ENCODE measurements at regions not wholly inside any gene's neighbourhood (a gene's known extent, or its start where the extent isn't known, plus 50 kb on each side); places are given as distances from the start of the nearest gene placed in this dataset.

- DNase-seq: no peak
Observed at GRCh38 chr6:100944644-100945043, 63.5 kb upstream of the ASCC3 start.

DNA sequence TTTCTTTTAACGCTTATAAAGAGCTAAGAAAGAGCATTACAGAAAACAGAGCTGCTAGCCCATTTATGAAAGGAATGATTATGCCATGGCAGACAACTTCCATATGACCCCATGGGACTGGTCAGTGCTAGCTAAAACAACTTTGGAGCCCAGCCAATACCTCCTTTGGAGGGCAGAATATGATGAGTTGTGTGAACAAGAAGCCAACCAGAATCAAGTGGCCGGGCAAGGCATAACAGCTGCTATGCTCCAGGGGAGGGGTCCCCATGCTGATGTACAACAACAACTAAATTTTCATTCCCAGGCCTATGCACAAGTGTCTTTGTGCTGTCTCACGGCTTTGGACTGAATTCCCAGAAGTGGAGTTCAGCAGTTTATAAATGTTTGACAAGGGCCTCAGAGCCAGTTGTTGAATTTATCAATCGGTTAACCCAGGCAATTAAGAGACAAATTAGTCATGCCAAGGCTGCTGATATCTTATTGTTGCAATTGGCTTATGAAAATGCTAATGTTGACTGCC lies 65.0 kb upstream of the ASCC3 start:
- DNase-seq: no peak

DNA sequence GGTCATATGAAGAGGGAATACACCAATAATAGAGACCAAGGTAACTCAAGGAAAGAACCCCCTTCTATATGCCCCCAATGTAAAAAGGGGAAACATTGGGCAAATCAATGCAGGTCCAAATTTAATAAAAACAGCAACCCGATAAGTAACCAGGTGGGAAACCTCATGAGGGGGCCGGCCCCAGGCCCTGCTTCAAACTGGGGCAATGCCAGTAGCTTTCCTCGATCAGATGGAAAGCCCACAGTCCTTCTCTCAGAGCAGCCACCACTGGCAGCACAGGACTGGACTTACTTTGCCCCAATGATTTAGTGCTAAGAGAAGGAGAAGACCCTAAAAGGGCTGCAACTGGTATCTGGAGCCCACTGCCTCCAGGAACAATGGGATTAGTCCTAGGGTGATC lies 65.6 kb upstream of the ASCC3 start:
- no peak for DNase-seq

DNA sequence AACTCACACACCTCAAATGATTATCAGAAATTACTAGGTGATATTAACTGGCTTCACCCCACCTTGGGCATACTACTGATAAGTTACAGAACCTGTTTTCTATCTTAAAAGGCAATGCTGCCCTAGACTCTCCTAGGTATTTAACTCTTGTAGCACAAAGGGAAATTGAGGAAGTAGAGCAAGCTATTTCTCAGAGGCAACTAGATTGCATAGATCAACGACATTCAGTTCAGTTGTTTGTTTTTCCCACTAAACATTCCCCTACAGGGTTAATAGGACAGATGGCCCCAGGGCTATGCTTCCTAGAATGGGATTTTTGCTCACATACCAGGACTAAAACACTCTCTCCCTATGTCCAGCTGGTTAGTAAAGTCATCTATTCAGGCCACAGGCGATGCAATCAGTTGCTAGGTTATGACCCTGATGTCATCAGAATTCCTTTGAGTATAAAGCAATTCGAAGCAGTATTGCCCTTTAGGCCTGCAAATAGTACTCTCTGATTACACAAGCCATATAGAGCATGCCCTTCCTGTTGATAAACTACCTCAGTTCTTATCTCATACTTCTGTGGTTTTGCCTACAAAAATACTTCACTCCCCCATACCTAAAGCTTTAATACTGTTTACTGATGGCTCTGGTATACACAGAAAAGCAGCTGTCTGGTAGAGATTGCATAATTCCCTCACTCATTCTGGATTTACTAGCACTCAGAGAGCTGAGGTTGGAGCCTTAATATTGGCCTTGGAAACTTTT lies 67.4 kb upstream of the ASCC3 start:
- DNase-seq: no peak

GRCh38 chr6:100952006-100952405 lies 70.9 kb upstream of the ASCC3 start:
- DNase-seq: no peak

DNA sequence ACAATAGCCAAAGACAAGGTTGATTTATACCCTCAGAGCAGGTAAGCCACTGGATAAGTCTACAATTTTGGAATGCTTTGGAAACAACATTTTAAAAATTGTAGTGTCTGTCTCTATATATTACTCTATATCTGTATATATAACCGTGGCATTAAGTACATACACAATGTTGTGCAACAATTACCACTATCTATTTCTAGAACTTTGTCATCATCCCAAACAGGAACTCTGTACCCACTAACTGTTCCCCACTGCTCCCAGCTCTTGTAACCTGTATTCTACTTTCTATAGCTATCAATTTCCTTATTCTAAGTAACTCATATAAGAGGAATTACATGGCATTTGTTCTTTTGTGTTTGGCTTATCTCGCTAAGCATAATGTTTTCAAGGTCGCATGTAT lies 78.2 kb upstream of the ASCC3 start:
- DNase-seq: no peak

DNA sequence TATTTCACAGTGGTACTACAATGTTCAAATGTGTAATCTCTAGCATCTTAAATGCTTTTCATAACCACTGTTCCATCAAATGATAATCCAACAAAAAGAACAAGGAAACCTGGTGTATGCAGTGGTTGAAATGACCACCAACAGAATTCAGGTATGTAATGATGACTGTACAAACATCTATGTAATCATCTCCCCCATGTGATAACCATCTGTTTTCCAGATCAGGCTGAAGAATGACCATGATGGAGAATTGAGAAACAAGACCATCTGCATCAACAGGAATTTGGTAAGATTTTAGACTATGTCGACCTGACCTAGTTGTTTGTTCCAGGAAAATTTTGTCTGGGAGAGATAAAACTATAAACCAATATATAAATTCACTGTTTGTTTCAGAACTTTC lies 81.3 kb upstream of the ASCC3 start:
- DNase-seq: no peak

DNA sequence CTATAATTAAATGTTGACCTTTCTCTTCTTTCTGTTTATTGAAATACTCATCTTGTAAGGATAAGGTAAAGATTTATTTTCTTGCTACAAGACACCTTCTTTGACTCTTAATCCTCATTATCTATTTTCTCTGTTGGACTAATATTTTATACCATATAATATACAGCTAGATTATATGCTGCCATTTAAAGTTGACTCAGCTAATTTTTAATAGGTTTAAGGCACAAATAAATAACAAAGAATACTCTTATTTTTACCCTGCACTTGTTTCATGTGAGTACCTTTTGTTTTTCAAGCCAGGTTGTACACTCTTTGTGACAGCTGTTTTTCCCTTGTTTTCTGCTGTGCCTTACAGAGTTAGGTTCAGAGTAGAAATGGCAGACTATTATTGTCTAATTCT lies 83.9 kb upstream of the ASCC3 start:
- no peak for DNase-seq

DNA sequence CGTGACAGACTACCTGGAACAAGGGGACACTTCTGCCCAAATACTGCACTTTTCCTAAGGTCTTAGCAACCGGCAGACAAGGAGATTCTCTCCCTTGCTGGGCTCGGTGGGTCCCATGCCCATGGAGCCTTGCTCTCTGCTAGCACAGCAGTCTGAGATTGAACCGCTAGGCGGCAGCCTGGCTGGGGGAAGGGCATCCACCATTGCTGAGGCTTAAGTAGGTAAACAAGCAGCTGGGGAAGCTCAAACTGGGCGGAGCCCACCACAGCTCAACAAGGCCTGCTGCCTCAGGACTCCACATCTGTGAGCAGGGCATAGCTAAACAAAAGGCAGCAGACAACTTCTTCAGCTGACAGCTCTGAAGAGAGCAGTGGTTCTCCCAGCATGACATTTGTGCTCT lies 87.8 kb upstream of the ASCC3 start:
- no peak for DNase-seq

- DNase-seq: no peak
Observed at GRCh38 chr6:100979267-100979666, 98.1 kb upstream of the ASCC3 start.

GRCh38 chr6:100980949-100981348 lies 99.8 kb upstream of the ASCC3 start:
- no peak for DNase-seq

- DNase-seq: no peak
Observed at GRCh38 chr6:100986921-100987320, 105.8 kb upstream of the ASCC3 start.

- no peak for DNase-seq
Observed at GRCh38 chr6:100987556-100987955, 106.4 kb upstream of the ASCC3 start.

GRCh38 chr6:100988391-100988984 lies 107.4 kb upstream of the ASCC3 start:
- no peak for DNase-seq

DNA sequence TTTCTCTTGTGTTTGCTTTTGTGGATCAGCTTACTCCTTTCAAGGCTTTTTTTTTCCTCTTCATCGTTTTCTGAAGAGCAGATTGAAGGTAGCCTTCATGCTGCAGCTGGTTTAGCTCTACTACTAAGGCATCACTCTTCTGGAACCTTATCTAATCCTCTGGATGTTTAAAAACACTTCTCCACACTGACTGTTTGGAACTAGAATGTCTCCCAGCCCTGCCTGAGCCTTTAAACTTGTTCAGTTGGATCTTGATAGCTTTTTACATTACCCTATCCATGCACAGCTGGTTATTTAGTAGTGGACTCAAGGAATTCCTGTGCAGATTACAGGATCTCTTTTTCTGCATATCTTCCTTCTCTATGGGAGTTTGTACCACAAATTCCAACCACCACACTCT lies 108.9 kb upstream of the ASCC3 start:
- DNase-seq: no peak

- DNase-seq: no peak
Observed at GRCh38 chr6:100996409-100996808, 115.3 kb upstream of the ASCC3 start.

GRCh38 chr6:100998111-100998510 lies 117.0 kb upstream of the ASCC3 start:
- DNase-seq: no peak

GRCh38 chr6:100999034-100999597 lies 118.0 kb upstream of the ASCC3 start:
- no peak for DNase-seq

- no peak for DNase-seq
Observed at GRCh38 chr6:101000341-101000740, 119.2 kb upstream of the ASCC3 start.

- no peak for DNase-seq
Observed at GRCh38 chr6:101001012-101001411, 119.9 kb upstream of the ASCC3 start.

GRCh38 chr6:101001607-101002006 lies 120.5 kb upstream of the ASCC3 start:
- DNase-seq: no peak

- DNase-seq: no peak
Observed at GRCh38 chr6:101003075-101003474, 121.9 kb upstream of the ASCC3 start.

GRCh38 chr6:101011186-101011585 lies 130.1 kb upstream of the ASCC3 start:
- no peak for DNase-seq

DNA sequence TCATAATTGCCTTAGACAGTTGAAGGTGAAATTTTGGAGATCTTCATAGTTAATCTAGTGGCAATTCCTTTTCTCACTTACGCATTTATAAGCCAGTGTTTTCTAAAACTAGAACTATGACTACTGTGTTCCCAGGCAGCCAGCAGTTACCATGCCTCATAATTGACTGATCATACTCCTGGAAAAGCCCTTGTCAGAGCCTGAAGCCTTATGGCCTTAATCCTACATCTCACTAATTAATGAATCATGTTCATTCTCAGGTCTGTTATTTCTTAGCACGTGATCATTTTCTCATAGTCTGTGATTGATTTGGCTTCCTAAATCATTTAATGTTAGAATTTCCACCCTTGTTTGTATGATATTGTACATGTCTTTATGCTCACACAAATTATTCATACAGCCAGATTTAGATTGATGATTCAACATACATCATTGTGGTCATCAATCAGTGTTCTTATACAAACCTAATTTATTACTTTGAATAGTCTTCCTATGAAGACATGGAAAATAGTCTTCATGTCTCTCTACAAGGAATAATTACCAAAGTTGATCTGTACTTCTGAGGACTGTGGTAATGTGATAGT lies 132.6 kb upstream of the ASCC3 start:
- no peak for DNase-seq

Data from NCI-H1694 treated with DMSO at 0.1 percent for 48 hours (cell line).